Activated naive CD8-positive, alpha-beta T cell treated with anti-CD3 and anti-CD28 coated beads, Interleukin-2, amount 10 ng/mL, durations not matched to agents 7 days and 5 days (primary cell): ENCODE measurements at regions not wholly inside any gene's neighbourhood (a gene's known extent, or its start where the extent isn't known, plus 50 kb on each side); places are given as distances from the start of the nearest gene placed in this dataset.
"Not testable (repeated sequence)": the region's sequence is repeated elsewhere in the genome, so short reads cannot be mapped to it uniquely, and the experiment has no call there.

Experiments
- ATAC-seq: fragments of 150-1000 bp; cut with Tn5 transposase; one replicate; pipeline ENCODE4 v1.10.0; 2021; ENCODE audit warnings: low read depth, moderate library complexity
- POLR2A ChIA-PET: fragments of 350-600 bp; sonication (Branson Sonifier 250); formaldehyde crosslinking; loops from one replicate; lab custom pipeline; 2021; ENCODE audit warnings: antibody characterized with exemption; lab: Charles Lee
- DNase-seq: peaks from one replicate; pipeline ENCODE4 v3.0.0; 2021
- H3K27ac Mint-ChIP-seq: one replicate; pipeline ENCODE4 v1.8.0; 2022; ENCODE audit warnings: mild to moderate bottlenecking, mixed read lengths
- H3K27me3 Mint-ChIP-seq: one replicate; pipeline ENCODE4 v1.8.0; 2022; ENCODE audit warnings: mild to moderate bottlenecking, moderate library complexity, mixed read lengths
- H3K36me3 Mint-ChIP-seq: one replicate; pipeline ENCODE4 v1.8.0; 2021; ENCODE audit warnings: mild to moderate bottlenecking, mixed read lengths
- H3K4me1 Mint-ChIP-seq: one replicate; pipeline ENCODE4 v1.8.0; 2021; ENCODE audit warnings: mixed read lengths
- H3K4me3 Mint-ChIP-seq: one replicate; pipeline ENCODE4 v1.8.0; 2022; ENCODE audit warnings: mild to moderate bottlenecking, moderate library complexity, mixed read lengths
- H3K9me3 Mint-ChIP-seq: one replicate; pipeline ENCODE4 v1.8.0; 2021; ENCODE audit warnings: mixed read lengths

DNA sequence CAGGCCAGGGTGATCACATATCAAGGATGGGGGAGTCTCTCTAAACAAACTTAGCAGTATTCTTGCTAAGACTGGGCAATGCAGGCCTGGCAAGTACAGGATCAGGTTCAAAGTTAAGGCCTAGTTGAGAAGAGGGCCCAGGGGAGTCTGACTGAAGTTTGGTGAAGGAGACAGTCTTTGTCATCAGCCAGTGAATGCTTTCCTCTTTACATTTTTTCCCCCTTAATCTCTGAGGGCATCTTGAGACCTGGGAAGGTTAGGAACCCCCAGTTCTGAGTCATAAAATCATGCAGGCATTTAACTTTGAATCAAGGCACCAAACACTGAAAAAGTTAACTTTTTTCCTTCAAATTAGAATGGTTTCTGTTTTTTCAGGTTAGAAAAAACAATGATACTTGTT is 311.5 kb downstream of the REEP3 start:
- ATAC-seq: no peak
- H3K4me1 Mint-ChIP-seq: no peaks in the 10 kb centered on the region
- no peak overlapping the region for H3K27ac Mint-ChIP-seq
- peaks cover 1% of the 10 kb centered on the region for H3K9me3 Mint-ChIP-seq
- POLR2A ChIA-PET: no interaction called here
- DNase-seq: no peak
- H3K27me3 Mint-ChIP-seq: peaks cover 1% of the 10 kb centered on the region
- no peaks in the 10 kb centered on the region for H3K36me3 Mint-ChIP-seq
- H3K4me3 Mint-ChIP-seq: no peak overlapping the region

DNA sequence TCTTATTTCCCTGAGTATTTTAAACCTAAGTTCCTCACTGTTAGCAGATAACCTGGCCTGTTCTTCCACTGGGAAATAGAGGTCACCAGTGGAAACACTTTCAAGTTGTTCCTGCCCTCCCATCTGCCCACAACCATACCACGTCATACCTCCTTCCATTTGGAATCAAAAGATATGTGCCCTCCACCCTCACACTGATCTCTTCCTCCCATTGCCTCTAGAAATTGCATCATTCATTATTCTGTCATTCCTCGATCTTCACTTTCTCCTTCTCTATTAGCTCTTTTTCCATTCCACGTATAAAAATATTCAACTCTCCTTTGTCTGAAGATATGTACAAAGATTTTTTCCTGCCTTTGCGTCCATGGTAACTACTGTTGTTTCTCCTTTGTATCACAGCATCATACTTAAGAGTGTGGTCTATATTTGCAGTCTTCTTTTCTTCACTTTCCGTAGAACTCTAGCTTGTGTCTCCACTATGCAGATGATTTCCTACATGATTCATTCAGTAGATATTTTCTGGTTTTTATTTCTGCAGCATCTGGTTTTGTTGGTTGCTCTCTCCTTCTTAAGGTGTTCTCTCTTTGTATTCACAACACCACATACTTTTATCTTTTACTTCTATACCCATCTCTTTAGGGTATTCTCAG is 312.3 kb downstream of the REEP3 start:
- no peaks in the 10 kb centered on the region for H3K9me3 Mint-ChIP-seq
- ATAC-seq (no peak), DNase-seq (no peak)
- no peak overlapping the region for H3K27ac Mint-ChIP-seq
- H3K4me3 Mint-ChIP-seq: no peak overlapping the region
- POLR2A ChIA-PET: no interaction called here
- no peaks in the 10 kb centered on the region for H3K27me3 Mint-ChIP-seq
- no peaks in the 10 kb centered on the region for H3K4me1 Mint-ChIP-seq
- no peaks in the 10 kb centered on the region for H3K36me3 Mint-ChIP-seq

DNA sequence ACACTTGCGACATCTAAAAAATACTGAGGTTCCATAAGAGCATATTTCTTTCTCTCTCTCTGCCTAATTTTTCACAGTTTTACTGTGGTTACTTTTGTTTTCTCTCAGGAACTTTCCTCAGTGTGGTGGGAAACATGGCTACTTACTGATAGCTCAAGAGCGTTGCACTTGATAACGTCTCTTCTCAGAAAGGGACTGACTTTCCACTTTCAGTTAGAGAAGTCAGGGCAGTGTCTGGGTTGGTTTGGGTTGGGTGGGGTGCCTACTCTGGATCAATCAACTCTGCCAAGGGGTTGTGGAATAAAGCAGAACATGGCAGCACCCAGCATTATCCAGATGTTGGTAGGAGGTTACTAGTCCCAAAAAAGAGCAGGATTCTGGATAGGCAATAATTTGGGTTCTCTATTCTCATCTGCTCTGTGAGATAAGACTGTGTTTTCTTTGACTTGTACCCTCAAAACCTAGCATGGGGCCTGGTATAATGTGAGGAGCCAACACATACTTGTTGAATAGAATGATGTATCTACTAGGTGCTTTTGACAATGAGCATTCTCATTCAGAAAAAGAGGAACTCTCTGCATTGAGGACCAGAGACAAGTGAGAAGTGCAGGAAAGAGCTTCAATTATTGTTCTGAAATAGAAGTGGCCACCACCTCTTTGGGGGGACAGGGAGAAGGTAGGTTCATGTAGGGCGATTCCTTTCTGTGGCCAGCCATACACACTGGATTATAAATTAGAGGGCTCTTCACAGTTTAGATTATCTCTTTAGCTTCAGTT is 315.7 kb downstream of the REEP3 start:
- Mint-ChIP-seq H3K36me3 (no peaks in the 10 kb centered on the region), H3K9me3 (no peaks in the 10 kb centered on the region), H3K4me3 (no peak overlapping the region), H3K4me1 (no peaks in the 10 kb centered on the region), H3K27ac (no peak overlapping the region), H3K27me3 (peaks cover 2% of the 10 kb centered on the region)
- no peak for ATAC-seq
- POLR2A ChIA-PET: no interaction called here
- no peak for DNase-seq

DNA sequence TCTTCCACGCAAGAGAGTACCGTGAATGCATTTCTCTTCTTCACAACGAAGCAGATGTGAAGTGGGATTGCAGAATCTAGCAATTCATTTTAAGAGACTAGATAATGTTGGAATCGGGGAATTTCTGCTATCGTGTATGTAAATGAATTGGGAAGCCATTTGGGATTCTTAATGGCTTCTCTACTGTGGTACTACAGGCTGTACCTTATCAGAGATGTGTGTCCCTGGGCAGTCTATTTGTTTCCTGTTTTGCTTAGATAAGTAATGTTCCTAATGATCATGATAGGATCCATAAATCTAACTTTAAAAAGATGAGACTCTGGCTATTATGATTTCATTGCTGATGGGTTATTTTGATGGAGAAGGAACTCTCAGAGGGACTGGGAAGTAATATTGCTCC is 320.6 kb downstream of the REEP3 start:
- H3K9me3 Mint-ChIP-seq: no peaks in the 10 kb centered on the region
- no peak overlapping the region for H3K4me3 Mint-ChIP-seq
- no peak for ATAC-seq
- H3K27me3 Mint-ChIP-seq: peaks cover 2% of the 10 kb centered on the region
- no peak overlapping the region for H3K27ac Mint-ChIP-seq
- no peaks in the 10 kb centered on the region for H3K4me1 Mint-ChIP-seq
- no peaks in the 10 kb centered on the region for H3K36me3 Mint-ChIP-seq
- POLR2A ChIA-PET: no interaction called here
- DNase-seq: no peak

DNA sequence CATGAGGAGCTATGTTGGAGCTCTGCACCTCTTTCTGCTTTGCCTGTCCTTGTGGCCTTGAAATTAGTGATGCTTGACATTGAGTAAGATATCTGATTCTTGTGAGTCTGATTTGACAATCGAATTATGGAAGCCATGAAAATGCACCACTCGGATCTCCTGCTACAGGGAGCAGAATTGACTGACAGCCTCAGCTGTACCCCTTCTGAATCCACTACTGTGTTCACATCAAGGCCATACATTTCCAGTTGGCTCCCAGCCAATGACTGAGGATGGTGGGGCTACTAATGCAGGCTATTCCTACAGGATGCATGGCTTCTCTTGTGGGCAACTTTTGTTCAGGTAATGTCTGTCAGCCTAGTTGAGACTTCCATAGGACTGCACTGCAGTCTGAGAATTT is 321.9 kb downstream of the REEP3 start:
- POLR2A ChIA-PET: no interaction called here

DNA sequence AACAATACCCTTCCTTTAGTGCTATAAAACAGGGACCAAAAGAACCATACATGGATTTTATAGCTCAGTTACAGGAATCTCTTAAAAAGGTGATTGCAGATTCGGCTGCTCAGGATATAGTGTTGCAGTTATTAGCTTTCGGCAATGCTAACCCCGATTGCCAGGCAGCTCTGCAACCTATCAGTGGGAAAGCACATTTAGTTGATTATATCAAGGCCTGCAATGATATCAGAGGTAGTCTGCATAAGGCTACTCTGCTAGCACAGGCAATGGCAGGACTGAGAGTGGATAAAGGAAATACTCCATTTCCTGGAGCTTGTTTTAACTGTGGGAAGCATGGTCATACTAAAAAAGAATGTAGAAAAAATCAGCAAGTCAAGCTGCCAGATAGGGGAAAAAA is 327.7 kb downstream of the REEP3 start:
- DNase-seq, H3K36me3 Mint-ChIP-seq, H3K27ac Mint-ChIP-seq, H3K27me3 Mint-ChIP-seq, H3K4me1 Mint-ChIP-seq, POLR2A ChIA-PET, ATAC-seq, H3K9me3 Mint-ChIP-seq, H3K4me3 Mint-ChIP-seq: not testable (repeated sequence)

More for the DNA sequence above, 321.9 kb downstream of the REEP3 start:
- H3K9me3 Mint-ChIP-seq: no peaks in the 10 kb centered on the region
- no peak for ATAC-seq
- H3K27me3 Mint-ChIP-seq: peaks cover 2% of the 10 kb centered on the region
- H3K4me3 Mint-ChIP-seq: no peak overlapping the region
- H3K36me3 Mint-ChIP-seq: no peaks in the 10 kb centered on the region
- no peaks in the 10 kb centered on the region for H3K4me1 Mint-ChIP-seq
- no peak overlapping the region for H3K27ac Mint-ChIP-seq
- DNase-seq: no peak

DNA sequence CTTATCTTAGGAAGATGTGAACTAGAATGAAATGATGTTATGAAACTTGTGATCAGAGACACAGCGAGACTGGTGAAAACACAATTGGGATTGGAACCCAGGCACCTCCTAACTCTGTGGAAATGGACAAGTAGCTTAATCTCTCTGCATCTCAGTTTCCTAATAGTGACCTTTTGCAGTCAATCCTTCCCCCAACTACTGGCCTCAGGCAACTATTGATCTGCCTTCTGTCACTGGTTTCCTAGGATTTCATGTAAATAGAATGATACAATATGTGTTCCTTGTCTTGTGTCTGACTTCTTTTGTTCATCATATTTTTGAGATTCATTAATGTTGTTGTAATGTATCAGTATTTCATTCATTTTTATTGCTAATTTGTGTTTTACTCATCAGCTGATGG is 341.7 kb downstream of the REEP3 start:
- Mint-ChIP-seq H3K4me3 (no peak overlapping the region), H3K27ac (no peak overlapping the region), H3K36me3 (no peaks in the 10 kb centered on the region), H3K4me1 (peaks cover 10% of the 10 kb centered on the region), H3K27me3 (peaks cover 20% of the 10 kb centered on the region), H3K9me3 (peaks cover 6% of the 10 kb centered on the region)
- no peak for ATAC-seq
- DNase-seq: no peak
- POLR2A ChIA-PET: no interaction called here

DNA sequence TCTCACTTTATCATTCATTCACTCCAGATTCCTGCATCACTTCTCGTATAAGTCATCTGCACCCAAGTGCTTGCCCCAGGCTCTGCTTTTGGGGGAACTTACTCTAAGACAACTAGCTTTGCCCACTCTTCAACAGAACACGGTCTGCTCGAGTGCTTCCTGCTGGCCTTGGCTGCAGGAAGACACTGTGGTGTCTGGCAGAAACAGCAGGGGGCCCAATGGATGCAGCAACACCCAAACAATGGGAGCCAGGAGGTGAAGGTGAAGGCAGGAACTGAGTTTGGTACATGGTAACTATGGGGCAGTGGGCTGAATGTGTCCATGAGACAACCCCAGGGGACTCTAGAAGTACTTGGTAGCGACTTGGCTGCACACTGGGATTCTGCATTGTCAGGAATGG is 344.0 kb downstream of the REEP3 start:
- Mint-ChIP-seq H3K4me1 (peaks cover 10% of the 10 kb centered on the region), H3K27ac (no peak overlapping the region), H3K27me3 (peaks cover 23% of the 10 kb centered on the region), H3K36me3 (no peaks in the 10 kb centered on the region), H3K9me3 (no peaks in the 10 kb centered on the region), H3K4me3 (no peak overlapping the region)
- POLR2A ChIA-PET: no interaction called here
- ATAC-seq: no peak
- DNase-seq: no peak

DNA sequence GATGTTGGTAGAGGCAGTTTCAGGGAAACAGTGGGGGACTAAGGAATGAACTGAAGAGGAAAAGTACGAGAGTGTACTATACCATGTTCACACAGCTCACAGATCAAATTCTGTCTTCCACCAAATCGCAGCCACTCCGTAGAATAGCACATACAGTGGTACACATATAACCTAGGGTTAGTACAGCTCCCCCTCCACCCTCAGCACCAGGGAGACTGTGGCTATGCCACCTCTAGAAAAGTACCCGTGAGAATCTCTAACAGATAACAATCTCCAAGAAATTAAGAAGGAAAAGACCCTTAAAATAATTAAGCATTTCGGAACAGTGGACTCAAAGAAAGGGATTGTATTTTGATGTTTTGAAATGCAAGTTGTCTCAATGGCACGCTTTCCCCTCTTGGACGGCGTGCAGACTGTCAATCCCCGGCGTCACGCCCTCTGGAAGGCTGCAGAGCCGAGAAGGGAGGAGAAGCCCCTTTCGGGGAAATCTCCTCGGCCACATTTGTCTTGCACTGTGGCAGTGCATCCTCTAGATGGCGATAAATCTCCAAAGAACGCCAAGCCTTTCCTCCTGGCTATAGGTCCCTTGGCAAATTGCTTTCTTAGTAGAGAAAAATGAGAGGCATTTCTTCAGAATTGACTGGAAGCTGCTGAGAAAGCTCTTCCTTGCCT is 345.0 kb downstream of the REEP3 start:
- peak; percentile 30 for DNase-seq
- Mint-ChIP-seq H3K4me1 (peaks cover 10% of the 10 kb centered on the region), H3K4me3 (no peak overlapping the region), H3K36me3 (no peaks in the 10 kb centered on the region), H3K9me3 (no peaks in the 10 kb centered on the region), H3K27me3 (peaks cover 23% of the 10 kb centered on the region), H3K27ac (no peak overlapping the region)
- peak; percentile 58 for ATAC-seq
- POLR2A ChIA-PET: no interaction called here

DNA sequence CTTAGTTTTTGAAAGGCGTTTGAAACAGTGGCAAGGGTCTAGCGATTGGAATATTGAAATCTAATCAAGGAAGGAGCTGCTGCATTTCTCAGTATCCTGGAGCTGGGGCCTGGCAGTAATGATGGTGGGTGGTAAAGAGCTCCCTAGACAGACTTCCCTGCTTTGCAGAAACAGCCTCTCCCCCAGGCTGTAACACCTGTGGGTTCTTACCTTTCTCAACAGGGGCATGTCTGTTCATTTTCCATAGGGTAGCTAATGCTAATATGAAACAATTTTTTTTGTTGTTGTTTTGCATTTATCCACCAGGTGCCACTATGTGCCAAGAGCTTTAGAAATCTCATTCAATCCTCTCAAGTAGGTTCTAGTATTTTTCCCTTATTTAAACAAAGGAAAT is 345.5 kb downstream of the REEP3 start:
- Mint-ChIP-seq H3K9me3 (no peaks in the 10 kb centered on the region), H3K4me3 (no peak overlapping the region), H3K36me3 (no peaks in the 10 kb centered on the region), H3K27ac (no peak overlapping the region), H3K27me3 (peaks cover 23% of the 10 kb centered on the region), H3K4me1 (peaks cover 10% of the 10 kb centered on the region)
- peak; percentile 39 for ATAC-seq
- POLR2A ChIA-PET: no interaction called here
- DNase-seq: no peak

DNA sequence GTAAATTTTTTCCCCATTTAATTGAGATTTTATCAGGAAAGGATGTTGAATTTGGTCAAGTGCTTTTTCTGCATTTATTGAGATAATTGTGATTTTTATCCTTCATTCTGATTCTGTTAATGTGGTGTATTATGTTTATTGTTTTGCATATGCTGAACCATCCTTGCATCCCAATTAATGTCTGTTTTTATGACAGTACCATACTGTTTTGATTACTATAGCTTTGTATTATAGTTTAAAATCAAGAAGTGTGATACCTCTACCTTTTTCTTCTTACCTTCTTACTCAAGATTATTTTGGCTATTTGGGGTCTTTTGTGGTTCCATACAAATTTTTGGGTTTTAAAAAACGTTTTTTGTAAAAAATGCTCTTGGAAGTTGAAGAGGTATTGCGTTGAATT is 357.2 kb downstream of the REEP3 start:
- Mint-ChIP-seq H3K4me3 (no peak overlapping the region), H3K27me3 (peaks cover 6% of the 10 kb centered on the region), H3K9me3 (peaks cover 1% of the 10 kb centered on the region), H3K27ac (no peak overlapping the region), H3K4me1 (no peaks in the 10 kb centered on the region), H3K36me3 (no peaks in the 10 kb centered on the region)
- ATAC-seq: no peak
- DNase-seq: no peak
- POLR2A ChIA-PET: no interaction called here

DNA sequence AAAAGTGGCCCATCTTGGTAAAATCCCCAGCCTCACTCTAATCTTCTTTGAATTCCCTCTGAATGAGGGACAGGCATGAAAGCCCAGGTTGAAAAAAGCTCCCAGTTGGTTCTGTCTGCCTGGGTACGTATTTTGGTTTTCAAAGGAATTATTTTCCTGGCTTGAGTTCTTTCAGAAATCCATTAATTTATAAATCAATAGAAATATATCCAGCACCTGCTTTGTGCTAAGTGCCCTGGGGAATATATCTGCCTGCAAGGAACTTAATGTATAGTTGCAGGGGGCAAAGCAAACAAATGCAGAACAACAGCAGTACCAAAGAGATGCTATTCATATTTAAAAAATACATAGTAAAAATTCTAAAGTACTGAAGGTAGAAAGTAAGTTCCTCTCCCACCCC is 362.7 kb downstream of the REEP3 start:
- no peak for DNase-seq
- no peaks in the 10 kb centered on the region for H3K36me3 Mint-ChIP-seq
- POLR2A ChIA-PET: no interaction called here

DNA sequence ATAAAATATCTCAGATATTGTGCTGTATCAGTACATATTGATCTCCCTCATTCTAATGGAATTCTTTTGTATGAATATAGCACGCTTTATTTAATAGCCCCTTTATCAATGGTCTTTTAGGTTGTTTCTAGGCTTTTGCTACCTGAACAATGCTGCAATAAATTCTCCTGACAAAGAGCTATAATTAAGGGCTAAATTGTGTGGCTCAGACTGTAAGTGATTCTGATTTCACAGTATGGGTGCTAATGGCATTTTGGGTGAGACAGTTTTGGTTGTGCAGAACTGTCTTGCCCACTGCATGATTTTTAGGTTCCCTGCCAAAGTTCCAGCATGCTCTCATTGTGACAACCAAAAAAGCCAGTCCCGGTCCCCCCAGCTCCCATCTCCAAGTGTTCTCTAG is 363.2 kb downstream of the REEP3 start:
- Mint-ChIP-seq H3K4me1 (no peaks in the 10 kb centered on the region), H3K27me3 (peaks cover 6% of the 10 kb centered on the region), H3K36me3 (no peaks in the 10 kb centered on the region), H3K4me3 (no peak overlapping the region), H3K27ac (no peak overlapping the region), H3K9me3 (no peaks in the 10 kb centered on the region)
- POLR2A ChIA-PET: no interaction called here
- ATAC-seq: no peak
- DNase-seq: no peak

More for the DNA sequence above, 362.7 kb downstream of the REEP3 start:
- Mint-ChIP-seq H3K4me1 (no peaks in the 10 kb centered on the region), H3K27me3 (peaks cover 6% of the 10 kb centered on the region), H3K27ac (no peak overlapping the region), H3K9me3 (peaks cover 1% of the 10 kb centered on the region), H3K4me3 (no peak overlapping the region)
- no peak for ATAC-seq

DNA sequence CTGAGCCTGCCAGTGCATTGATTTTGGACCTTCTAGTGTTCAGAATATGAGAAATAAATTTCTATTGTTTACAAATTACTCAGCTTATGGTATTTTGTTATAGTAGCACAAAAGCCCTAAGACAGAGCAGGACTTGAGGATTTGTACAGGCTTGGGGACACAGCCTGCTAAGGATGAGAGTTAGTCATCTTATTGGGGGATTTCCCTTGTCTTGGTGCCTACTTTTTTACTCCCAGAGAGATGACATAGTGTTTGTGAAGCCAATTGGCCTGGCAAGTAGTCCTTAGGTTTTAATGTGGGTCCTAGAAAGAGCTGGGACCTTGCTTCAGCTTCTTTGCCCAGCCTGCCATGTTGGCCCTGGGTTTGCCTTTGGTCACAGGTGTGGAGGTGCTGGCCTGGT is 364.0 kb downstream of the REEP3 start:
- no peak for DNase-seq
- POLR2A ChIA-PET: no interaction called here
- Mint-ChIP-seq H3K27me3 (peaks cover 2% of the 10 kb centered on the region), H3K4me1 (no peaks in the 10 kb centered on the region), H3K9me3 (no peaks in the 10 kb centered on the region), H3K36me3 (no peaks in the 10 kb centered on the region), H3K4me3 (no peak overlapping the region), H3K27ac (no peak overlapping the region)
- no peak for ATAC-seq
